ENCODE measurements at regions not wholly inside any gene's neighbourhood (a gene's known extent, or its start where the extent isn't known, plus 50 kb on each side); places are given as distances from the start of the nearest gene placed in this dataset.
"Not testable (repeated sequence)": the region's sequence is repeated elsewhere in the genome, so short reads cannot be mapped to it uniquely, and the experiment has no call there.

GRCh38 chr2:208793434-208793833, 386.8 kb downstream of the PTH2R start:
- TF ChIP-seq, protein P1, sequence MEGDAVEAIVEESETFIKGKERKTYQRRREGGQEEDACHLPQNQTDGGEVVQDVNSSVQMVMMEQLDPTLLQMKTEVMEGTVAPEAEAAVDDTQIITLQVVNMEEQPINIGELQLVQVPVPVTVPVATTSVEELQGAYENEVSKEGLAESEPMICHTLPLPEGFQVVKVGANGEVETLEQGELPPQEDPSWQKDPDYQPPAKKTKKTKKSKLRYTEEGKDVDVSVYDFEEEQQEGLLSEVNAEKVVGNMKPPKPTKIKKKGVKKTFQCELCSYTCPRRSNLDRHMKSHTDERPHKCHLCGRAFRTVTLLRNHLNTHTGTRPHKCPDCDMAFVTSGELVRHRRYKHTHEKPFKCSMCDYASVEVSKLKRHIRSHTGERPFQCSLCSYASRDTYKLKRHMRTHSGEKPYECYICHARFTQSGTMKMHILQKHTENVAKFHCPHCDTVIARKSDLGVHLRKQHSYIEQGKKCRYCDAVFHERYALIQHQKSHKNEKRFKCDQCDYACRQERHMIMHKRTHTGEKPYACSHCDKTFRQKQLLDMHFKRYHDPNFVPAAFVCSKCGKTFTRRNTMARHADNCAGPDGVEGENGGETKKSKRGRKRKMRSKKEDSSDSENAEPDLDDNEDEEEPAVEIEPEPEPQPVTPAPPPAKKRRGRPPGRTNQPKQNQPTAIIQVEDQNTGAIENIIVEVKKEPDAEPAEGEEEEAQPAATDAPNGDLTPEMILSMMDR (IDR thresholded peaks at IDR 0.05; ENCODE audit: insufficient read depth, low read depth, low read length): no peak
- CTCF ChIA-PET: no interaction called here
- POLR2A ChIA-PET: no interaction called here

GRCh38 chr2:208794288-208794975, 387.8 kb downstream of the PTH2R start:
- Histone ChIP-seq H3K4me3 (ENCODE audit: low read depth, low read length) (no peak overlapping the region), H3K27me3 (ENCODE audit: control insufficient read depth, insufficient read depth, low read length) (no peaks in the 10 kb centered on the region), H3K36me3 (ENCODE audit: control insufficient read depth, insufficient read depth, low read length) (no peaks in the 10 kb centered on the region)
- TF ChIP-seq, protein P1 (IDR thresholded peaks at IDR 0.05; ENCODE audit: insufficient read depth, low read depth, low read length): no peak
- CTCF ChIA-PET: no interaction called here
- no peak for DNase-seq (ENCODE audit: low read depth)
- POLR2A ChIA-PET: no interaction called here

More at GRCh38 chr2:208793434-208793833, 386.8 kb downstream of the PTH2R start:
- DNase-seq (ENCODE audit: low read depth): no peak
- Histone ChIP-seq H3K27me3 (ENCODE audit: control insufficient read depth, insufficient read depth, low read length) (no peaks in the 10 kb centered on the region), H3K4me3 (ENCODE audit: low read depth, low read length) (no peak overlapping the region), H3K36me3 (ENCODE audit: control insufficient read depth, insufficient read depth, low read length) (no peaks in the 10 kb centered on the region)

GRCh38 chr2:208798698-208799097, 392.1 kb downstream of the PTH2R start:
- POLR2A ChIA-PET: no interaction called here
- CTCF ChIA-PET: no interaction called here

DNA sequence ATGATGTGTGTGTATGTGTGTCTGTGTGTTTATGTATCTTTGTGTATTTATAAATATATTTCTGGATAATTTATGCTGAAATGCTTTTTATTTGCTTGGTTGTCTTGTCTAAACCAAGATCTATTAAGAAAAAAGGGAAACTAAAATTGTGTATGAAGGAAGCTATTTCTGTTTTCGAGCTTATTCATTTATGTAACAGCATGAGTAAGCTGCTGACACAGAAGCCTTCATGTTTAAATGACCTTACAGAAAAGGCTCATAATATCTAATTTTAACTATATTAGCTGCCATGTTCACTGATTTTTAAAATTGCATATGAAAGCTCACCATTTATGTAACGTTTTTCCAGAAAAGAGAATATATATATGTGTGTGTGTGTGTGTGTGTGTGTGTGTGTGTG, 392.8 kb downstream of the PTH2R start:
- no peak for DNase-seq (ENCODE audit: low read depth)
- ChIA-PET CTCF (no interaction called here), POLR2A (no interaction called here)
- Histone ChIP-seq H3K27me3 (ENCODE audit: control insufficient read depth, insufficient read depth, low read length) (no peaks in the 10 kb centered on the region), H3K36me3 (ENCODE audit: control insufficient read depth, insufficient read depth, low read length) (no peaks in the 10 kb centered on the region), H3K4me3 (ENCODE audit: low read depth, low read length) (no peak overlapping the region)
- TF ChIP-seq, protein P1 (IDR thresholded peaks at IDR 0.05; ENCODE audit: insufficient read depth, low read depth, low read length): no peak

More at GRCh38 chr2:208798698-208799097, 392.1 kb downstream of the PTH2R start:
- Histone ChIP-seq H3K27me3 (ENCODE audit: control insufficient read depth, insufficient read depth, low read length) (no peaks in the 10 kb centered on the region), H3K36me3 (ENCODE audit: control insufficient read depth, insufficient read depth, low read length) (no peaks in the 10 kb centered on the region), H3K4me3 (ENCODE audit: low read depth, low read length) (no peak overlapping the region)
- no peak for DNase-seq (ENCODE audit: low read depth)
- TF ChIP-seq, protein P1 (IDR thresholded peaks at IDR 0.05; ENCODE audit: insufficient read depth, low read depth, low read length): no peak

- DNase-seq (ENCODE audit: low read depth); H3K27me3 ChIP-seq (ENCODE audit: control insufficient read depth, insufficient read depth, low read length); H3K4me3 ChIP-seq (ENCODE audit: low read depth, low read length); POLR2A ChIA-PET; CTCF ChIA-PET; H3K36me3 ChIP-seq (ENCODE audit: control insufficient read depth, insufficient read depth, low read length): not testable (repeated sequence)
Observed at GRCh38 chr2:208800887-208801286, 394.3 kb downstream of the PTH2R start.

DNA sequence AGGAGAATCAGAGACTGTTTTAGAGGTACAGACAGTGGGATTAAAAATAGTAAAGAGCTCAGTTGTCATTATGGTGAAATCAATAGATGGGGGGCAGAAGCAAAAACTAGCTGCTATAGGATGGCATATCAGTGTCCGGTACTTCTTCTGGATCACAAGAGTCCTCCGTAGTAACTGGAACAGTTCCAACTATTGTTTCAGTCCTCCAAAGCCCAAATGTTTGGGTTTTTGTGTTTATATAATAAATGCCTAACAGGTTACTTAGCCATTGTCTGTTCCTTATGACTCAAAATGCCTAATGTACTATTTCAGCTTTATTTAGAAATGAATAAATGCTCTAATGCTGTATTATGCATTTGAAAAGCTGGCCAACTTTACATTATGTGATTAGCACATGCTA, 401.2 kb downstream of the PTH2R start:
- Histone ChIP-seq H3K4me3 (ENCODE audit: low read depth, low read length) (no peak overlapping the region), H3K36me3 (ENCODE audit: control insufficient read depth, insufficient read depth, low read length) (no peaks in the 10 kb centered on the region), H3K27me3 (ENCODE audit: control insufficient read depth, insufficient read depth, low read length) (no peaks in the 10 kb centered on the region)
- TF ChIP-seq, protein P1 (IDR thresholded peaks at IDR 0.05; ENCODE audit: insufficient read depth, low read depth, low read length): no peak
- DNase-seq (ENCODE audit: low read depth): no peak
- CTCF ChIA-PET: no interaction called here
- POLR2A ChIA-PET: no interaction called here

- H3K36me3 ChIP-seq (ENCODE audit: control insufficient read depth, insufficient read depth, low read length); H3K27me3 ChIP-seq (ENCODE audit: control insufficient read depth, insufficient read depth, low read length); CTCF ChIA-PET; H3K4me3 ChIP-seq (ENCODE audit: low read depth, low read length); POLR2A ChIA-PET; DNase-seq (ENCODE audit: low read depth): not testable (repeated sequence)
Observed at GRCh38 chr2:208811885-208812284, 405.3 kb downstream of the PTH2R start.

All from BJ (cell line).